ENCODE measurements at regions not wholly inside any gene's neighbourhood (a gene's known extent, or its start where the extent isn't known, plus 50 kb on each side); places are given as distances from the start of the nearest gene placed in this dataset.

DNA sequence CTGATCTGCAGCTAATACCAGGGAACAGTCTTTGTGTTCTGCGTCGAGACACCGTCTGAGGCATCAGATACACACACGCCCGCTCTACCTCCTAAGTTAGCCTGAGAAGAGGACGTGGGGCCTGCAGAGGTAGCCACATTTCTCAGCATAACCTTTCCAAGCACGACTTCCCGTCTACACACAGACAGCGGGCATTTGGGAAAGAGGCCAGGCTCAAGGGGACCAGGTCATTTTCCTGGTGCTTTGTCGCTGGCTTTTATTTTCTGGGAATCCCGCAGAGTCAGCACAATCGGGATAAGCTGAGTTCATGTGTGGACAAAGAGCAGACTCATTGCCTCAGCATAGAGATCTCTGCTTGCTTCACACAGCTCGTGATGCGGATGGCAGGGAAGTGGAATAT, 72.5 kb upstream of the SMYD2 start:
- no peak for DNase-seq

DNA sequence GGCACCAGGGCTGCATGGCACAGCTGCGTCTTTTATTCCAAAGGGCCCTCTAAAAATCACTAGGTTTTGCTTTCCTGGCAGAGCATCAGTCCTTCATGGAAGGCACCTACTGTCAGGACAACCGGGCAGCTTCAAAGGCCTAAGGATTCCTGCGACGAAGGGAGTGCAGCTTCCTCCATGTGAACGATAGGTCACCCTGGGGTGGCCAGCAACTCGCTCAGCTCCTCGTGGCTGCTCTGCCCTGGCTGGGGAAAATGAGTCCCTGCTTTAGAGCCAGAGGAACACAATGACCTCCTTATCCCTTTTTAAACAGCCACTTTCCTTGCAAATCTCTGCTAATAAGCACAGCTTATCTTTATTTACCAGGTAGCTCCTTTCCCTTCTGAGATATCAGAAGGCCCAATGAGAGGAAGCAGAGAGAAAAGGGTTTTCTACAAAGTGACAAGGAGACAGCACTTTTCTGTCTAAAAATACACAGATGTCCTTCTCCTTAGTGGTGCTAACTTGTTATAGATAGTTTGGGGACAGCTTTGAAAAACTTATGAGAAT, 71.6 kb upstream of the SMYD2 start:
- no peak for DNase-seq

GRCh38 chr1:214213136-214213535, 67.8 kb upstream of the SMYD2 start:
- DNase-seq: no peak

DNA sequence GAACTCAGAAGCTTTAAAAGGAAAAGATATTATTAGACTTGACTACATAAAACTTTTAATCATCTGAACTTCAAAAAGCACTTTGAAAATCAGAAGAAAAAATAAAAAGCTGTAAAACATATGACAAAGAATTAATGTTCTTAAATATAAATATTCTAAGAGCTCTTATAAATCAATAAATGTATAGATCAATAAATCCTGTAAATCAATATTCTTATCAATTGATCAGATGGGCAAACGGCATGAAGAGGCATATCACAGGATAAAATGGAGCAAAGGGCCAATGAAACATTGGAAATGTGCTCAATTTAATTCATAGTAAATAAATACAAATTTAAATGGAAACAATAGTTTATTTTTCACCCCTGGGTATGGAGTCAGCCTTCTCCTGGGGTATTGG, 66.1 kb upstream of the SMYD2 start:
- DNase-seq: no peak

- DNase-seq: no peak
Observed at GRCh38 chr1:214215583-214215982, 65.4 kb upstream of the SMYD2 start.

GRCh38 chr1:214216021-214216420, 64.9 kb upstream of the SMYD2 start:
- DNase-seq: no peak

GRCh38 chr1:214216779-214217178, 64.2 kb upstream of the SMYD2 start:
- DNase-seq: no peak

DNA sequence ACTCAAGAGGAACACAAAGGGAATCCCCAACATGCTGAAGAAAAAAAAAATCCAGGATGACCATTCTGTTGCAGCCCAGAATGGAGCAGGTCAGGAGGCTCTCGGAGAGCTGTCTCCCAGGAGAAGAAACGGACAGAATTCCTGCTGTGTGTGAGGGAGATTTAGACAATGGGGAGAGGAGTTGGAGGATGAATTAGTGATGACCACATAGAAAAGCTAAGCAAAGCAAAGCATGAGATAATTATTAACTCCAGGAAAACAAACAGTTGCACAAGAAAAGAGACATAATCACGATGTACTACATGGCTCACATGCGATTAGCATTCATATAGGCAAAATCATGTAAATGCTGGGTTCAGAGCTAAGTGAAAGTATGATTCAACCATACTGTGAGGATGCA, 61.1 kb upstream of the SMYD2 start:
- no peak for DNase-seq

- no peak for DNase-seq
Observed at GRCh38 chr1:214220891-214221290, 60.1 kb upstream of the SMYD2 start.

GRCh38 chr1:214224611-214225354, 56.2 kb upstream of the SMYD2 start:
- DNase-seq: no peak

- no peak for DNase-seq
Observed at GRCh38 chr1:214228976-214229375, 52.0 kb upstream of the SMYD2 start.

DNA sequence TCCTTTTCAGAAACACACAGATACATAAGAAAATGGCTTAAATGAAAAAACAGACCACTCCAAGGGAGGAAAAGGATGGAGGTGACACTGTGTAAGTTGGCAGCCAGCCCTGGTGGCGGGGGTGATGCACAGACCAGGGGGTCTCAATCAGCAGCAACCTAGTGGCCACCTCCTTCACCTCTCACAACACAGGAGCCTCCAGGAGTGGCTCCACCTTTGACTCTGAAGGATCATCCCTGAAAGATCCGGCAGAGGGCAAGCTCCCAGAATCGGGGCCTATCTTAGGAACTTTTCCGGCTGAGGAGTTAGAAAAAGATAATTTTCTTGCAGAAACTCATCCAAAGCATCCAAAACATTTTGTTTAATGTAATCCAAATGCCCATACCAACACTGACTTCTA, 51.2 kb upstream of the SMYD2 start:
- DNase-seq: no peak
